NCI-H446 (cell line): ENCODE measurements at regions not wholly inside any gene's neighbourhood (a gene's known extent, or its start where the extent isn't known, plus 50 kb on each side); places are given as distances from the start of the nearest gene placed in this dataset.
A peak's percentile ranks its signal among the peaks of the same experiment; 100 is the strongest.

ENCODE experiments used
- DNase-seq, 2 experiments: peaks; one replicate each; lab custom pipeline; 2025; lab: John Stamatoyannopoulos, UW

GRCh38 chr15:69893086-69893485 is 204.6 kb downstream of the TLE3 start:
- no peak for DNase-seq

GRCh38 chr15:69893863-69894262 is 203.9 kb downstream of the TLE3 start:
- peak in 1 of 2 experiments; percentile 18 for DNase-seq

- DNase-seq, result no peak
Observed at GRCh38 chr15:69895202-69895601, 202.5 kb downstream of the TLE3 start.

- DNase-seq, result no peak
Observed at GRCh38 chr15:69896606-69897005, 201.1 kb downstream of the TLE3 start.

- no peak for DNase-seq
Observed at GRCh38 chr15:69897061-69897460, 200.7 kb downstream of the TLE3 start.

- DNase-seq, result no peak
Observed at GRCh38 chr15:69897471-69898237, 200.1 kb downstream of the TLE3 start.

- DNase-seq, result no peak
Observed at GRCh38 chr15:69898243-69898642, 199.5 kb downstream of the TLE3 start.

GRCh38 chr15:69902414-69903062 is 195.2 kb downstream of the TLE3 start:
- DNase-seq, result no peak

GRCh38 chr15:69903470-69904469 is 193.9 kb downstream of the TLE3 start:
- no peak for DNase-seq

- no peak for DNase-seq
Observed at GRCh38 chr15:69906256-69907185, 191.2 kb downstream of the TLE3 start.

- no peak for DNase-seq
Observed at GRCh38 chr15:69908060-69908459, 189.7 kb downstream of the TLE3 start.

- DNase-seq, result no peak
Observed at GRCh38 chr15:69908590-69909420, 188.9 kb downstream of the TLE3 start.

- no peak for DNase-seq
Observed at GRCh38 chr15:69909719-69910444, 187.8 kb downstream of the TLE3 start.

GRCh38 chr15:69910514-69910913 is 187.2 kb downstream of the TLE3 start:
- no peak for DNase-seq

GRCh38 chr15:69912116-69912515 is 185.6 kb downstream of the TLE3 start:
- no peak for DNase-seq

- DNase-seq, result no peak
Observed at GRCh38 chr15:69914040-69914439, 183.7 kb downstream of the TLE3 start.

- no peak for DNase-seq
Observed at GRCh38 chr15:69914960-69915359, 182.8 kb downstream of the TLE3 start.

- no peak for DNase-seq
Observed at GRCh38 chr15:69916169-69916785, 181.4 kb downstream of the TLE3 start.

- DNase-seq, result no peak
Observed at GRCh38 chr15:69917056-69917455, 180.7 kb downstream of the TLE3 start.
